ENCODE measurements at regions not wholly inside any gene's neighbourhood (a gene's known extent, or its start where the extent isn't known, plus 50 kb on each side); places are given as distances from the start of the nearest gene placed in this dataset.
"Not testable (repeated sequence)": the region's sequence is repeated elsewhere in the genome, so short reads cannot be mapped to it uniquely, and the experiment has no call there.

DNA sequence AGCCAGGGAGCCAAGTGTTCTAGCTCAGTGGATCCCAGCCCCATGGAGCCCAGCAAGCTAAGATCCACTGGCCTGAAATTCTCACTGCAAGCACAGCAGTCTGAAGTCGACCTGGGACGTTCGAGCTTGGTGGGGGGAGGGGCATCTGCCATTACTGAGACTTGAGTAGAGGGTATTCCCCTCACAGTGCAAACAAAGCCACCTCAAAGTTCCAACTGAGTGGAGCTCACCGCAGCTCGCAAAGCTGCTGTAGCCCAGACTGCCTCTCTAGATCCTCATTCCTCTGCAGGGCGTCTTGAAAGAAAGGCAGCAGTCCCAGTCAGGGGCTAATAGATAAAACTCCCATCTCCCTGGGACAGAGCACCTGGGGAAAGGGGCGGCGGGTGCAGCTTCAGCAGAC lies 226.3 kb downstream of the ZIC3 start:
- Histone ChIP-seq H3K4me3 (no peak overlapping the region), H3K36me3 (no peaks in the 10 kb centered on the region), H3K9me3 (no peaks in the 10 kb centered on the region), H3K27ac (no peak overlapping the region), H3K4me1 (no peaks in the 10 kb centered on the region), H3K27me3 (no peaks in the 10 kb centered on the region)
- TF ChIP-seq, protein P1, sequence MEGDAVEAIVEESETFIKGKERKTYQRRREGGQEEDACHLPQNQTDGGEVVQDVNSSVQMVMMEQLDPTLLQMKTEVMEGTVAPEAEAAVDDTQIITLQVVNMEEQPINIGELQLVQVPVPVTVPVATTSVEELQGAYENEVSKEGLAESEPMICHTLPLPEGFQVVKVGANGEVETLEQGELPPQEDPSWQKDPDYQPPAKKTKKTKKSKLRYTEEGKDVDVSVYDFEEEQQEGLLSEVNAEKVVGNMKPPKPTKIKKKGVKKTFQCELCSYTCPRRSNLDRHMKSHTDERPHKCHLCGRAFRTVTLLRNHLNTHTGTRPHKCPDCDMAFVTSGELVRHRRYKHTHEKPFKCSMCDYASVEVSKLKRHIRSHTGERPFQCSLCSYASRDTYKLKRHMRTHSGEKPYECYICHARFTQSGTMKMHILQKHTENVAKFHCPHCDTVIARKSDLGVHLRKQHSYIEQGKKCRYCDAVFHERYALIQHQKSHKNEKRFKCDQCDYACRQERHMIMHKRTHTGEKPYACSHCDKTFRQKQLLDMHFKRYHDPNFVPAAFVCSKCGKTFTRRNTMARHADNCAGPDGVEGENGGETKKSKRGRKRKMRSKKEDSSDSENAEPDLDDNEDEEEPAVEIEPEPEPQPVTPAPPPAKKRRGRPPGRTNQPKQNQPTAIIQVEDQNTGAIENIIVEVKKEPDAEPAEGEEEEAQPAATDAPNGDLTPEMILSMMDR (IDR thresholded peaks at IDR 0.05) = no peak
- DNase-seq (no peak), ATAC-seq (no peak)
- intact Hi-C loops (cut with DNase I) = no loop called here

DNA sequence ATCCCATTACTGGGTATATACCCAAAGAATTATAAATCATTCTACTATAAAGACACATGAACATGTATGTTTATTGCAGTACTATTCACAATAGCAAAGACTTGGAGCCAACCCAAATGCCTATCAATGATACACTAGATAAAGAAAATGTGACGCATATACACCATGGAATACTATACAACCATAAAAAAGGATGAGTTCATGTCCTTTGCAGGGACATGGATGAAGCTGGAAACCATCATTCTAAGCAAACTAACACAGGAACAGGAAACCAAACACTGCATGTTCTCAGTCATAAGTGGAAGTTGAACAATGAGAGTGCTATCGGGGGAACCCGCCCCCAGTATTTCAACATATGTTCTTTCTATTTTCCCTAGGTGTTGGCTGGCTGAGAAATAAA lies 232.0 kb downstream of the ZIC3 start:
- not testable (repeated sequence) for H3K27me3 ChIP-seq, ATAC-seq

DNA sequence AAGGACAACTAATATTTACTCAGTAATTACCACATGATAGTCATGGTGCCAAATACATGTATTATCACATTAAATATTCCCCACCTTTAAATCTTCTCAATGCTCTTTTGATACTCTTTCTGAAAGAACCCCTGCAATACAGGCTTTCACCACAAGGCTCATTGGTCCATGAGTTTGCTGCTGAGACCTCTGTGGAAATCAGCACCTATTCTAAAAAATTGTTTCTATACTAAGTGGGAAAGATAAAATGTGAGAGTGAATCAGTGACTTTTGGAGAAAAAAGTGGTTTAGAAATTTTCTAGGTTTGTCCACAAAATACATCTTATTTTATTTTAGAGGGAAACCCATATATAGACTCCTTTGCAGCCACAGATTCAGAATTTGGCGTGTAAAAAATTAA lies 257.3 kb downstream of the ZIC3 start:
- intact Hi-C loops (cut with DNase I) = no loop called here
- no peaks in the 10 kb centered on the region for H3K36me3 ChIP-seq
- ATAC-seq (no peak), DNase-seq (no peak)
- no peaks in the 10 kb centered on the region for H3K4me1 ChIP-seq
- H3K27me3 ChIP-seq = no peaks in the 10 kb centered on the region
- TF ChIP-seq, protein P1 (IDR thresholded peaks at IDR 0.05) = no peak
- no peaks in the 10 kb centered on the region for H3K9me3 ChIP-seq
- H3K27ac ChIP-seq = no peak overlapping the region
- H3K4me3 ChIP-seq = no peak overlapping the region

More for the DNA sequence above, 232.0 kb downstream of the ZIC3 start:
- intact Hi-C loops (cut with DNase I); H3K9me3 ChIP-seq; H3K27ac ChIP-seq; H3K4me3 ChIP-seq; H3K4me1 ChIP-seq; DNase-seq; H3K36me3 ChIP-seq: not testable (repeated sequence)

DNA sequence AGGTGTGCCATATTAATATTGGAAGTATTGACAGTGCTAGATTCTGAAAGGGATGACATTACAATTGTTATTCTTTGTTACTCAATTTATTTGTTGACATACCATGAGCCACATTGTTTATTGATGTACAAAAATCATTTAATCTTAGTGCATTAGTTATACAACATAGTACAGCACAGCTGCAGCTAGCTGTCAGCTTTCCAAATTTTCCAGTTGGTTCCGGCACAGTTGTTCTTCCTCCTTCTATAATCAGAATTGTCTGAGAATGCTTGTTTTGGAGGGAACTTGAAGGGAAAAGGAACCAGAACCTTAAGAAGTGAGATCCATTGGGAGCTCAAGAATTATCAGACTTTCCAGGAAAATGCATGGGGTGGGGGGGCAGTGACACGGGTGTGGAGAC lies 281.4 kb downstream of the ZIC3 start:
- H3K4me3 ChIP-seq = no peak overlapping the region
- no peaks in the 10 kb centered on the region for H3K9me3 ChIP-seq
- no peak overlapping the region for H3K27ac ChIP-seq
- DNase-seq (peak in 2 of 4 donors; percentile 8 to 10), ATAC-seq (no peak)
- intact Hi-C loops (cut with DNase I) = no loop called here
- no peaks in the 10 kb centered on the region for H3K36me3 ChIP-seq
- H3K4me1 ChIP-seq = no peaks in the 10 kb centered on the region
- TF ChIP-seq, protein P1 (IDR thresholded peaks at IDR 0.05) = no peak
- H3K27me3 ChIP-seq = no peaks in the 10 kb centered on the region

DNA sequence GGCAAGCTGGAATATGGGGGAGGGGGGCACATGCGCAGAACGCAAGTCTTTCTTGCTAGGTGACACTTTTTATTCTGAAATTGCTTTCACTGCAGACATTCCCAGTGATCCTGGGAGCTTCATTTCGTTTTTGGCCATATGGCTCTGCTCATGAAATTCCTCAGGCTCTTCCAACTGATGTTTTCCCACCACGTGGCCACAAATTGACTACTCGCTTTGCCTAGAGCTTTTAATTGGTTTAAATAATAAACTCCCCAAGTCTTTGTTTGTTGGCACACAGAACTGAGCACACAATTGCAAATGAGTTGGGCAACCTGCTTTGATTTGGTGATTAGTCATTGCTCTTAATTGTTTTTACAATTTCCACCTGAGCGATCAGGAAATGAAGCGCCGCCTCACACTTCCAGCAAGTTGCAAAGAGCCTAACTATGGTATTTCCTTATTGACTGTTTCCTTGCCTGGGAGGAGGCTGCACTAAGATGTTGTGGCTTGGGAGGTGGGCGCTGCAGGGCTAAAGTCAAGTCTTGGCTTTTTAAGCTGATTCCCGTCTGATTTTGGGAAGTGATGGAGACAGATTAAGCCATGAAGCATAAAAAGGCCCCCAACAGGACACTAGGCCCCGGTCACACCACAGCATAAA lies 282.5 kb downstream of the ZIC3 start:
- Histone ChIP-seq H3K27me3 (no peaks in the 10 kb centered on the region), H3K4me3 (no peak overlapping the region), H3K36me3 (no peaks in the 10 kb centered on the region), H3K9me3 (no peaks in the 10 kb centered on the region), H3K4me1 (no peaks in the 10 kb centered on the region), H3K27ac (no peak overlapping the region)
- TF ChIP-seq, protein P1 (IDR thresholded peaks at IDR 0.05) = no peak
- DNase-seq (no peak), ATAC-seq (no peak)
- intact Hi-C loops (cut with DNase I) = no loop called here

DNA sequence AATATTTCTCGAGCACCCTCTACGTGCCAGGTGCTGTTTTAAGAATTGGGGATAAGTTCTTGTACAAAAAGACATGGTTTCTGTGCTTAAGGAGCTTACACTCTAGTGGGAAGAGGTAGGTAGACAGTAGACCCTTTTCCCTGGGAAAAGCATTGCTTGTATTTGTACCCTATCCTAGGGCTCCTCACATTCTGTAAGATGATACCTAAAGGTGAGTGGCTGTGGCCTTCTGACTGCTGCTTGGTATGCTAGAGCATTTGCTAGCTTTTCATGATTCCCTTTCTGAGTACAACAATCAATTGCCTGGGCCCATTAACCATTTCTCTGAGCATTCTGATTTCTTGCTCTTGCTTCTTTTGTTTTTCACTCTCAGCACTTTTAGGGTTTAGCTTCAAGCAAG lies 286.6 kb downstream of the ZIC3 start:
- TF ChIP-seq, protein P1 (IDR thresholded peaks at IDR 0.05) = no peak
- H3K27ac ChIP-seq = no peak overlapping the region
- intact Hi-C loops (cut with DNase I) = no loop called here
- no peaks in the 10 kb centered on the region for H3K36me3 ChIP-seq
- ATAC-seq = no peak
- no peaks in the 10 kb centered on the region for H3K27me3 ChIP-seq
- H3K4me1 ChIP-seq = no peaks in the 10 kb centered on the region
- H3K4me3 ChIP-seq = no peak overlapping the region
- no peaks in the 10 kb centered on the region for H3K9me3 ChIP-seq
- DNase-seq = no peak

All from left lung (tissue), 4 donors.